Natural killer cell (primary cell): ENCODE measurements at regions not wholly inside any gene's neighbourhood (a gene's known extent, or its start where the extent isn't known, plus 50 kb on each side); places are given as distances from the start of the nearest gene placed in this dataset.

Source experiments
- ATAC-seq, 3 donors: fragments of 150-1000 bp in 2 of 3; fragments of 200-7000 bp in 1 of 3; cut with Tn5 transposase; 1 replicate in 1 of 3; 2 replicates in 2 of 3; pipeline ENCODE4 v1.10.0; 2021; ENCODE audit warnings: mild to moderate bottlenecking in 2 of 3, moderate library complexity in 2 of 3
- DNase-seq, 2 donors: peaks; one replicate each; pipeline versions ENCODE4 v3.0.0 to v3.0.0-alpha.2; 2013 to 2021; ENCODE audit warnings: mixed read lengths in 1 of 2
- H3K27ac ChIP-seq: one replicate; pipeline ENCODE4 v1.5.1; 2013; ENCODE audit warnings: mild to moderate bottlenecking, low read length
- H3K27me3 ChIP-seq: one replicate; pipeline ENCODE4 v1.6.1; 2013; ENCODE audit warnings: low read length; ENCODE audit not compliant: control insufficient read depth, insufficient read depth
- H3K36me3 ChIP-seq: one replicate; pipeline ENCODE4 v1.6.1; 2013; ENCODE audit warnings: low read length; ENCODE audit not compliant: control insufficient read depth, insufficient read depth
- H3K4me1 ChIP-seq: one replicate; pipeline ENCODE4 v1.6.1; 2013; ENCODE audit warnings: low read length; ENCODE audit not compliant: control insufficient read depth, insufficient read depth
- H3K4me3 ChIP-seq: one replicate; pipeline ENCODE4 v1.5.1; 2013; ENCODE audit warnings: low read length
- H3K9me3 ChIP-seq: one replicate; pipeline ENCODE4 v1.6.1; 2013; ENCODE audit warnings: low read length; ENCODE audit not compliant: control insufficient read depth, insufficient read depth
- H3K27ac Mint-ChIP-seq, 2 donors: one replicate each; pipeline ENCODE4 v1.8.0; 2022; ENCODE audit warnings: mild to moderate bottlenecking in 2 of 2, mixed read lengths in 2 of 2, moderate library complexity in 1 of 2
- H3K27me3 Mint-ChIP-seq, 2 donors: one replicate each; pipeline ENCODE4 v1.8.0; 2022; ENCODE audit warnings: low read depth in 2 of 2, mixed read lengths in 2 of 2
- H3K36me3 Mint-ChIP-seq: one replicate; pipeline ENCODE4 v1.8.0; 2022; ENCODE audit warnings: mixed read lengths
- H3K4me1 Mint-ChIP-seq, 2 donors: one replicate each; pipeline ENCODE4 v1.8.0; 2022; ENCODE audit warnings: mixed read lengths in 2 of 2
- H3K4me3 Mint-ChIP-seq: one replicate; pipeline ENCODE4 v1.8.0; 2022; ENCODE audit warnings: mild to moderate bottlenecking, moderate library complexity, mixed read lengths
- H3K9me3 Mint-ChIP-seq, 2 donors: one replicate each; pipeline ENCODE4 v1.8.0; 2022; ENCODE audit warnings: mixed read lengths in 2 of 2
- WGBS: methylation state at CpG from one replicate; pipeline ENCODE4 v1.1.7; 2013; ENCODE audit warnings: missing lambda C conversion rate; ENCODE audit not compliant: insufficient coverage; 5-methylcytosine and 5-hydroxymethylcytosine counted together
- intact Hi-C: fragments of 100-400 bp; cut with micrococcal nuclease; formaldehyde crosslinking; loops from one replicate; pipeline ENCODE4 v1.14.2; 2022
- TF ChIP-seq, protein P1 (sequence below): fragments of 200-600 bp; IDR thresholded peaks from one replicate; pipeline ENCODE4 v1.8.0; 2022; ENCODE audit warnings: antibody characterized with exemption

DNA sequence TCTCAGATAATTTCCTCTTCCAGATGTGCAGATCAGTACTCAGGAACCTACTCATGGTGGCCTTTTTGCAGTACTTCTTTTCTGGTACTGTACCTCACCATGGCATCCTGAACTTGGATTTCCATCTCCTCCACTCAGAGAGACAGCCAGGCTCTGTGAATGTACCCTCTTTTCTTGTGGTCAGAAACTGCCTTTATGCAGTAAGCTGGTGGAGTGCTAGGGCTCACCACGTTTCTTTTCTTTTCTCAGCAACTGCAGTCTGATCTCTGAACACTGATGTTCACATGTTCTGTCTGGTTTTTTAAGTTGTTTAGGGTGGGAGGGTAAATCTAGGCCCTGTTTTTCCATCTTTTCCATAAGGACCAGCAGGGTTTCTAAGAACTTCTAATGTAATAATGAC, 99.8 kb upstream of the NRXN3 start:
- no peak overlapping the region for H3K4me3 ChIP-seq
- DNase-seq (no peak), ATAC-seq (no peak)
- Mint-ChIP-seq H3K4me1 (no peaks in the 10 kb centered on the region), H3K36me3 (no peaks in the 10 kb centered on the region), H3K27me3 (peaks cover 0 to 7% of the 10 kb centered on the region in 2 donors), H3K9me3 (no peaks in the 10 kb centered on the region), H3K4me3 (no peak overlapping the region), H3K27ac (no peak overlapping the region)
- H3K27ac ChIP-seq, result no peak overlapping the region
- 50% methylated on average over 1 of the region's 1 CpG for WGBS
- intact Hi-C loops, result no loop called here
- TF ChIP-seq, protein P1, sequence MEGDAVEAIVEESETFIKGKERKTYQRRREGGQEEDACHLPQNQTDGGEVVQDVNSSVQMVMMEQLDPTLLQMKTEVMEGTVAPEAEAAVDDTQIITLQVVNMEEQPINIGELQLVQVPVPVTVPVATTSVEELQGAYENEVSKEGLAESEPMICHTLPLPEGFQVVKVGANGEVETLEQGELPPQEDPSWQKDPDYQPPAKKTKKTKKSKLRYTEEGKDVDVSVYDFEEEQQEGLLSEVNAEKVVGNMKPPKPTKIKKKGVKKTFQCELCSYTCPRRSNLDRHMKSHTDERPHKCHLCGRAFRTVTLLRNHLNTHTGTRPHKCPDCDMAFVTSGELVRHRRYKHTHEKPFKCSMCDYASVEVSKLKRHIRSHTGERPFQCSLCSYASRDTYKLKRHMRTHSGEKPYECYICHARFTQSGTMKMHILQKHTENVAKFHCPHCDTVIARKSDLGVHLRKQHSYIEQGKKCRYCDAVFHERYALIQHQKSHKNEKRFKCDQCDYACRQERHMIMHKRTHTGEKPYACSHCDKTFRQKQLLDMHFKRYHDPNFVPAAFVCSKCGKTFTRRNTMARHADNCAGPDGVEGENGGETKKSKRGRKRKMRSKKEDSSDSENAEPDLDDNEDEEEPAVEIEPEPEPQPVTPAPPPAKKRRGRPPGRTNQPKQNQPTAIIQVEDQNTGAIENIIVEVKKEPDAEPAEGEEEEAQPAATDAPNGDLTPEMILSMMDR, result no peak
- H3K36me3 ChIP-seq, result no peaks in the 10 kb centered on the region
- H3K9me3 ChIP-seq, result no peaks in the 10 kb centered on the region
- no peaks in the 10 kb centered on the region for H3K4me1 ChIP-seq
- no peaks in the 10 kb centered on the region for H3K27me3 ChIP-seq

DNA sequence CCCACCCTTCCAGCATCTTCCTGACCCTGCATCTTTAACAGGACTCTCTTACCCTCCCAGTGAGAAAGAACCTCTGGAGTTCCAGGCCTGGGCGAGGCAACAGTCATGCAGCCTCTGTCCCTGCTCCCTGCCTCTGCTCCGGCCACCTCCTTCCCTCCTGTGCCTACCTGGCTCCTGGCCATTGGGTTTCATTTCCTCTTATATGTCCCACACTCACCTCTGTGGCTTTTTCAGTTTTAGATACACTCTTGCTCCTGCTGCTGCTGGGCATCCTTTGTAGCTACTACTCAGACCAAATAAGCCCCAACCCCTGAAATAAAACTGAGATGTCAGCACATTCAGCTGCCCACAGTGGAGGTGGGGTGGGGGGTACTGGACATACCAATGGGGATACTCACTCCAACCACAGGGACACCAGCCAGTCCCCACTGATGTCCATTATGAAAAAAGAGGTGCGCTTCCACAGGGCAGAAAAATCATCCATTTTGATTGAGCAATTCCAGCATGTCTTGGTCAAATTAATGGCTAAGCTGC, 99.1 kb upstream of the NRXN3 start:
- H3K27ac Mint-ChIP-seq, result no peak overlapping the region
- H3K9me3 ChIP-seq, result no peaks in the 10 kb centered on the region
- 80% methylated on average over 3 of the region's 3 CpGs for WGBS
- ATAC-seq (no peak), DNase-seq (no peak)
- H3K27me3 Mint-ChIP-seq, result peaks cover 0 to 7% of the 10 kb centered on the region in 2 donors
- H3K4me3 ChIP-seq, result no peak overlapping the region
- TF ChIP-seq, protein P1, result no peak
- H3K36me3 Mint-ChIP-seq, result no peaks in the 10 kb centered on the region
- H3K9me3 Mint-ChIP-seq, result no peaks in the 10 kb centered on the region
- H3K4me1 Mint-ChIP-seq, result no peaks in the 10 kb centered on the region
- H3K27me3 ChIP-seq, result no peaks in the 10 kb centered on the region
- H3K36me3 ChIP-seq, result no peaks in the 10 kb centered on the region
- intact Hi-C loops, result no loop called here
- no peaks in the 10 kb centered on the region for H3K4me1 ChIP-seq
- no peak overlapping the region for H3K4me3 Mint-ChIP-seq
- H3K27ac ChIP-seq, result no peak overlapping the region

DNA sequence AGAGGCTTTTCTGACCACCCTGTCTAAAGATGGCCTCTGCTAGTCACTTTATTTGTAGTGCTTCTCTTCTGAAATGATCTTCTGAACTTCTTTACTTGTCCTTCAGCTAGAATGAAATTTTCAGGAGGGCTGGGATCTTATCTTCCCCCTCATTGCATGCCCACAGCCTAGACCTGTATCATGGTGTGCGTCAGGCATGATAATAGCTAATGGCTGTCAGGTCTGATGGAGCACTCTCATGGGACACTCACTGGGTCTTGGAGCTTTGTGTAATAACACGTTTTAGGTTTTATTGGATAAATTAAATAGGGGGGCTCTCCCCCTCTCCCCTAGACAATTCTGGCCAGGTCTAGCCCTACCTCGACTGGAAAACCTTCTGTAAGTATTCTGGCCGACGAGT, 97.1 kb upstream of the NRXN3 start:
- H3K36me3 ChIP-seq, result no peaks in the 10 kb centered on the region
- no peaks in the 10 kb centered on the region for H3K4me1 Mint-ChIP-seq
- no peaks in the 10 kb centered on the region for H3K4me1 ChIP-seq
- 83% methylated on average over 4 of the region's 5 CpGs for WGBS
- H3K9me3 Mint-ChIP-seq, result no peaks in the 10 kb centered on the region
- no peak overlapping the region for H3K27ac Mint-ChIP-seq
- TF ChIP-seq, protein P1, result no peak
- DNase-seq (no peak), ATAC-seq (no peak)
- H3K9me3 ChIP-seq, result no peaks in the 10 kb centered on the region
- no peak overlapping the region for H3K27ac ChIP-seq
- H3K36me3 Mint-ChIP-seq, result no peaks in the 10 kb centered on the region
- no peaks in the 10 kb centered on the region for H3K27me3 ChIP-seq
- peaks cover 7% of the 10 kb centered on the region in 2 donors for H3K27me3 Mint-ChIP-seq
- intact Hi-C loops, result no loop called here
- no peak overlapping the region for H3K4me3 ChIP-seq
- no peak overlapping the region for H3K4me3 Mint-ChIP-seq

DNA sequence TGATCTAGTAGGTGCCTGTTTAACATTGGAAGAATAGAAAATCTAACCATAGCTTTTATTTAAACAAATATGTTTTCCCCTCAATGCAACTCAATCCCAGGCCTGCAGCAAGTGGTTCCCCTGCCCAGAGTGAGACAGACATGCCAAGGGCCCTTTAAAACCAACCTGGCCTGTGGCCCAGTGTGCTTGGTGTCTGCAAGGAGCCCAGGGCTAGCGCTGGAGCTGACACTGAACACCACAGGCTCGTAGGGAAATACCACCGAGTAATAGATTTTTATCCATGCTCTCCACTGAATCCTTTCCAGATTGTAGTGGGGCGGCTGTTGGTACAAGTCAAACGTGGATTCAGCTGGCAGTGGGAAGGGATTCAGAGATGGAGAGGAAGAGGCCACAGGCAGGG, 95.6 kb upstream of the NRXN3 start:
- H3K36me3 ChIP-seq, result no peaks in the 10 kb centered on the region
- H3K4me3 ChIP-seq, result no peak overlapping the region
- Mint-ChIP-seq H3K36me3 (no peaks in the 10 kb centered on the region), H3K27me3 (peaks cover 7 to 20% of the 10 kb centered on the region in 2 donors), H3K4me3 (no peak overlapping the region), H3K27ac (no peak overlapping the region), H3K4me1 (no peaks in the 10 kb centered on the region), H3K9me3 (no peaks in the 10 kb centered on the region)
- WGBS, result 84% methylated on average over 5 of the region's 5 CpGs
- no peaks in the 10 kb centered on the region for H3K4me1 ChIP-seq
- ATAC-seq (no peak), DNase-seq (no peak)
- H3K27me3 ChIP-seq, result no peaks in the 10 kb centered on the region
- no peak overlapping the region for H3K27ac ChIP-seq
- intact Hi-C loops, result no loop called here
- TF ChIP-seq, protein P1, result no peak
- no peaks in the 10 kb centered on the region for H3K9me3 ChIP-seq
